ENCODE measurements at regions not wholly inside any gene's neighbourhood (a gene's known extent, or its start where the extent isn't known, plus 50 kb on each side); places are given as distances from the start of the nearest gene placed in this dataset.

GRCh38 chr9:14451949-14452348 is 138.0 kb upstream of the NFIB start:
- TF ChIP-seq EGR1 (IDR thresholded peaks at IDR 0.05) (no peak), FOXM1 (IDR thresholded peaks at IDR 0.05; ENCODE audit: borderline replicate concordance, low read depth) (no peak), YY1 (IDR thresholded peaks at IDR 0.05; ENCODE audit: low read depth) (no peak), NFIC (IDR thresholded peaks at IDR 0.05) (no peak), TAF1 (IDR thresholded peaks at IDR 0.05; ENCODE audit: low read depth) (no peak), EP300 (IDR thresholded peaks at IDR 0.05; ENCODE audit: borderline replicate concordance) (no peak), CEBPB (IDR thresholded peaks at IDR 0.05) (no peak), REST (IDR thresholded peaks at IDR 0.05; ENCODE audit: low read depth) (no peak), RAD21 (IDR thresholded peaks at IDR 0.05; ENCODE audit: low read depth) (no peak), CREB1 (IDR thresholded peaks at IDR 0.05; ENCODE audit: low read depth) (no peak), USF1 (IDR thresholded peaks at IDR 0.05) (no peak), MAX (IDR thresholded peaks at IDR 0.05) (no peak), TEAD4 (IDR thresholded peaks at IDR 0.05) (no peak), TCF12 (IDR thresholded peaks at IDR 0.05; ENCODE audit: low read depth) (no peak)
